ENCODE measurements at regions not wholly inside any gene's neighbourhood (a gene's known extent, or its start where the extent isn't known, plus 50 kb on each side); places are given as distances from the start of the nearest gene placed in this dataset.

- TF ChIP-seq MAX (IDR thresholded peaks at IDR 0.05) (no peak), HDAC2 (IDR thresholded peaks at IDR 0.05) (no peak), RNF2 (IDR thresholded peaks at IDR 0.05; ENCODE audit: borderline replicate concordance, low read depth) (no peak), HOXB5 (CRISPR knock-in tag; IDR thresholded peaks at IDR 0.05) (no peak), NFE2L2 (conservative IDR thresholded peaks at IDR 0.05; ENCODE audit: low read length) (no peak), POLR2AphosphoS2 (conservative IDR thresholded peaks at IDR 0.05; ENCODE audit: low read length) (no peak), SREBF2 (IDR thresholded peaks at IDR 0.05) (no peak), TP53 (CRISPR knock-in tag; IDR thresholded peaks at IDR 0.05) (no peak), CEBPB (IDR thresholded peaks at IDR 0.05) (no peak), MAZ (IDR thresholded peaks at IDR 0.05; ENCODE audit: borderline replicate concordance, low read depth, low read length) (no peak), NPAS2 (CRISPR knock-in tag; IDR thresholded peaks at IDR 0.05; ENCODE audit: borderline replicate concordance) (no peak), HOXA7 (CRISPR knock-in tag; IDR thresholded peaks at IDR 0.05) (no peak), KDM5A (IDR thresholded peaks at IDR 0.05) (no peak), FOXS1 (CRISPR knock-in tag; IDR thresholded peaks at IDR 0.05) (no peak), JUN (IDR thresholded peaks at IDR 0.05) (no peak), FOSL2 (IDR thresholded peaks at IDR 0.05) (no peak), FOSL2 (CRISPR knock-in tag; IDR thresholded peaks at IDR 0.05) (no peak), RAD21 (conservative IDR thresholded peaks at IDR 0.05 in 1 of 2, IDR thresholded peaks at IDR 0.05 in 1 of 2) (no peak)
- TF ChIP-seq, protein P1, sequence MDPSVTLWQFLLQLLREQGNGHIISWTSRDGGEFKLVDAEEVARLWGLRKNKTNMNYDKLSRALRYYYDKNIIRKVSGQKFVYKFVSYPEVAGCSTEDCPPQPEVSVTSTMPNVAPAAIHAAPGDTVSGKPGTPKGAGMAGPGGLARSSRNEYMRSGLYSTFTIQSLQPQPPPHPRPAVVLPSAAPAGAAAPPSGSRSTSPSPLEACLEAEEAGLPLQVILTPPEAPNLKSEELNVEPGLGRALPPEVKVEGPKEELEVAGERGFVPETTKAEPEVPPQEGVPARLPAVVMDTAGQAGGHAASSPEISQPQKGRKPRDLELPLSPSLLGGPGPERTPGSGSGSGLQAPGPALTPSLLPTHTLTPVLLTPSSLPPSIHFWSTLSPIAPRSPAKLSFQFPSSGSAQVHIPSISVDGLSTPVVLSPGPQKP (IDR thresholded peaks at IDR 0.05; ENCODE audit: low read depth, low read length) = no peak
- H3K4me1 ChIP-seq = 0 out of 3 replicates have a peak, but pooled peaks cover 4% of the 10 kb centered on the region
- ATAC-seq (no peak), DNase-seq (ENCODE audit: low read depth in 1 of 2, low spot score in 1 of 2) (no peak), FAIRE-seq (no peak)
- WGBS (ENCODE audit: missing lambda C conversion rate) = 91% methylated on average over 3 of the region's 3 CpGs
- ChIA-PET POLR2A (no interaction called here), CTCF (interaction anchor here (1.1 kb wide), 1 partner anchor 12 kb away, joined by 3 read pairs; no protein-coding TSS in a partner anchor)
- H3K9me3 ChIP-seq = no peaks in the 10 kb centered on the region
- H3K27ac ChIP-seq = no peak overlapping the region
- no peak overlapping the region for H3K4me2 ChIP-seq
- no peak overlapping the region for H3K4me3 ChIP-seq
Observed at GRCh38 chr3:194844046-194844445, 158.4 kb downstream of the FAM43A start.

GRCh38 chr3:194849166-194849875 lies 163.6 kb downstream of the FAM43A start:
- ATAC-seq = no peak
- TF ChIP-seq JUN (IDR thresholded peaks at IDR 0.05) (no peak), KDM1A (IDR thresholded peaks at IDR 0.05; ENCODE audit: low read depth) (no peak), PHF8 (IDR thresholded peaks at IDR 0.05; ENCODE audit: borderline replicate concordance, low read depth) (no peak), HMGXB4 (CRISPR knock-in tag; IDR thresholded peaks at IDR 0.05; ENCODE audit: borderline replicate concordance) (no peak), RCOR1 (IDR thresholded peaks at IDR 0.05; ENCODE audit: low read depth, low read length) (no peak), CBX2 (IDR thresholded peaks at IDR 0.05; ENCODE audit: borderline replicate concordance, low read depth) (no peak), ZNF302 (CRISPR knock-in tag; IDR thresholded peaks at IDR 0.05) (no peak), EHF (CRISPR knock-in tag; IDR thresholded peaks at IDR 0.05) (no peak)
- TF ChIP-seq, protein P2, sequence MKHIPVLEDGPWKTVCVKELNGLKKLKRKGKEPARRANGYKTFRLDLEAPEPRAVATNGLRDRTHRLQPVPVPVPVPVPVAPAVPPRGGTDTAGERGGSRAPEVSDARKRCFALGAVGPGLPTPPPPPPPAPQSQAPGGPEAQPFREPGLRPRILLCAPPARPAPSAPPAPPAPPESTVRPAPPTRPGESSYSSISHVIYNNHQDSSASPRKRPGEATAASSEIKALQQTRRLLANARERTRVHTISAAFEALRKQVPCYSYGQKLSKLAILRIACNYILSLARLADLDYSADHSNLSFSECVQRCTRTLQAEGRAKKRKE (CRISPR knock-in tag; IDR thresholded peaks at IDR 0.05; ENCODE audit: low read depth) = no peak

More at GRCh38 chr3:194849166-194849875, 163.6 kb downstream of the FAM43A start:
- Histone ChIP-seq H3K9me3 (no peaks in the 10 kb centered on the region), H3K4me3 (no peak overlapping the region), H3K4me2 (no peak overlapping the region), H3K4me1 (no peaks in the 10 kb centered on the region), H3K27ac (no peak overlapping the region)
- POLR2A ChIA-PET = no interaction called here
- FAIRE-seq (no peak), DNase-seq (ENCODE audit: low read depth in 1 of 2, low spot score in 1 of 2) (no peak)
- CTCF ChIA-PET = interaction anchor here (1.7 kb wide), 1 partner anchor 12 kb away, joined by 4 read pairs; no protein-coding TSS in a partner anchor
- 63% methylated on average over 6 of the region's 6 CpGs for WGBS (ENCODE audit: missing lambda C conversion rate)

Measured in A549 (cell line).